ENCODE measurements at regions not wholly inside any gene's neighbourhood (a gene's known extent, or its start where the extent isn't known, plus 50 kb on each side); places are given as distances from the start of the nearest gene placed in this dataset.
"Not testable (repeated sequence)": the region's sequence is repeated elsewhere in the genome, so short reads cannot be mapped to it uniquely, and the experiment has no call there.

GRCh38 chr2:236988216-236988615, 97.5 kb upstream of the COPS8 start:
- DNase-seq (no peak), ATAC-seq (no peak)
- Mint-ChIP-seq H3K27ac (no peak overlapping the region), H3K4me1 (ENCODE audit: low read depth) (no peaks in the 10 kb centered on the region), H3K4me3 (no peak overlapping the region), H3K9me3 (ENCODE audit: insufficient read depth) (no peaks in the 10 kb centered on the region), H3K36me3 (ENCODE audit: low read depth) (no peaks in the 10 kb centered on the region), H3K27me3 (ENCODE audit: low read depth) (peaks cover 13% of the 10 kb centered on the region)
- ChIA-PET POLR2A (no interaction called here), CTCF (no interaction called here)

GRCh38 chr2:236988690-236989624, 96.7 kb upstream of the COPS8 start:
- DNase-seq (no peak), ATAC-seq (no peak)
- Mint-ChIP-seq H3K27me3 (ENCODE audit: low read depth) (peaks cover 13% of the 10 kb centered on the region), H3K4me3 (no peak overlapping the region), H3K9me3 (ENCODE audit: insufficient read depth) (no peaks in the 10 kb centered on the region), H3K4me1 (ENCODE audit: low read depth) (no peaks in the 10 kb centered on the region), H3K36me3 (ENCODE audit: low read depth) (no peaks in the 10 kb centered on the region), H3K27ac (no peak overlapping the region)
- ChIA-PET POLR2A (no interaction called here), CTCF (no interaction called here)

GRCh38 chr2:236990552-236990951, 95.1 kb upstream of the COPS8 start:
- no peak for ATAC-seq
- H3K4me3 Mint-ChIP-seq: no peak overlapping the region

GRCh38 chr2:236991874-236992273, 93.8 kb upstream of the COPS8 start:
- no peak overlapping the region for H3K4me3 Mint-ChIP-seq
- CTCF ChIA-PET: no interaction called here
- no peaks in the 10 kb centered on the region for H3K4me1 Mint-ChIP-seq (ENCODE audit: low read depth)
- POLR2A ChIA-PET: no interaction called here
- H3K27me3 Mint-ChIP-seq (ENCODE audit: low read depth): peaks cover 16% of the 10 kb centered on the region
- DNase-seq (no peak), ATAC-seq (no peak)
- H3K27ac Mint-ChIP-seq: no peak overlapping the region
- H3K9me3 Mint-ChIP-seq (ENCODE audit: insufficient read depth): no peaks in the 10 kb centered on the region
- H3K36me3 Mint-ChIP-seq (ENCODE audit: low read depth): no peaks in the 10 kb centered on the region

More at GRCh38 chr2:236990552-236990951, 95.1 kb upstream of the COPS8 start:
- Mint-ChIP-seq H3K27me3 (ENCODE audit: low read depth) (peaks cover 13% of the 10 kb centered on the region), H3K36me3 (ENCODE audit: low read depth) (no peaks in the 10 kb centered on the region), H3K4me1 (ENCODE audit: low read depth) (no peaks in the 10 kb centered on the region), H3K27ac (no peak overlapping the region), H3K9me3 (ENCODE audit: insufficient read depth) (no peaks in the 10 kb centered on the region)
- no peak for DNase-seq
- POLR2A ChIA-PET: no interaction called here
- CTCF ChIA-PET: no interaction called here

- Mint-ChIP-seq H3K27ac (no peak overlapping the region), H3K27me3 (ENCODE audit: low read depth) (peaks cover 17% of the 10 kb centered on the region), H3K4me1 (ENCODE audit: low read depth) (no peaks in the 10 kb centered on the region), H3K36me3 (ENCODE audit: low read depth) (no peaks in the 10 kb centered on the region), H3K4me3 (no peak overlapping the region), H3K9me3 (ENCODE audit: insufficient read depth) (no peaks in the 10 kb centered on the region)
- ATAC-seq: no peak
- CTCF ChIA-PET: no interaction called here
- POLR2A ChIA-PET: no interaction called here
- no peak for DNase-seq
Measured at GRCh38 chr2:236993286-236993685, 92.4 kb upstream of the COPS8 start.

GRCh38 chr2:236994361-236994760, 91.3 kb upstream of the COPS8 start:
- Mint-ChIP-seq H3K27ac (no peak overlapping the region), H3K27me3 (ENCODE audit: low read depth) (peaks cover 10% of the 10 kb centered on the region), H3K36me3 (ENCODE audit: low read depth) (no peaks in the 10 kb centered on the region), H3K4me1 (ENCODE audit: low read depth) (no peaks in the 10 kb centered on the region), H3K4me3 (no peak overlapping the region), H3K9me3 (ENCODE audit: insufficient read depth) (no peaks in the 10 kb centered on the region)
- no peak for DNase-seq
- ChIA-PET CTCF (no interaction called here), POLR2A (no interaction called here)
- ATAC-seq: no peak

- CTCF ChIA-PET: no interaction called here
- H3K27ac Mint-ChIP-seq: no peak overlapping the region
- peaks cover 13% of the 10 kb centered on the region for H3K27me3 Mint-ChIP-seq (ENCODE audit: low read depth)
- no peaks in the 10 kb centered on the region for H3K4me1 Mint-ChIP-seq (ENCODE audit: low read depth)
- ATAC-seq (no peak), DNase-seq (no peak)
- H3K9me3 Mint-ChIP-seq (ENCODE audit: insufficient read depth): no peaks in the 10 kb centered on the region
- no peak overlapping the region for H3K4me3 Mint-ChIP-seq
- H3K36me3 Mint-ChIP-seq (ENCODE audit: low read depth): no peaks in the 10 kb centered on the region
- POLR2A ChIA-PET: no interaction called here
Measured at GRCh38 chr2:236997069-236997715, 88.5 kb upstream of the COPS8 start.

- Mint-ChIP-seq H3K4me3 (no peak overlapping the region), H3K27ac (no peak overlapping the region), H3K4me1 (ENCODE audit: low read depth) (no peaks in the 10 kb centered on the region), H3K36me3 (ENCODE audit: low read depth) (no peaks in the 10 kb centered on the region), H3K27me3 (ENCODE audit: low read depth) (peaks cover 13% of the 10 kb centered on the region), H3K9me3 (ENCODE audit: insufficient read depth) (no peaks in the 10 kb centered on the region)
- CTCF ChIA-PET: no interaction called here
- DNase-seq: no peak
- no peak for ATAC-seq
- POLR2A ChIA-PET: no interaction called here
Measured at GRCh38 chr2:236998236-236998635, 87.5 kb upstream of the COPS8 start.

- Mint-ChIP-seq H3K4me1 (ENCODE audit: low read depth) (no peaks in the 10 kb centered on the region), H3K27ac (no peak overlapping the region), H3K9me3 (ENCODE audit: insufficient read depth) (no peaks in the 10 kb centered on the region), H3K36me3 (ENCODE audit: low read depth) (no peaks in the 10 kb centered on the region), H3K4me3 (no peak overlapping the region), H3K27me3 (ENCODE audit: low read depth) (peaks cover 13% of the 10 kb centered on the region)
- ChIA-PET CTCF (no interaction called here), POLR2A (no interaction called here)
- ATAC-seq: no peak
- no peak for DNase-seq
Measured at GRCh38 chr2:236998758-236999157, 86.9 kb upstream of the COPS8 start.

GRCh38 chr2:237000481-237000880, 85.2 kb upstream of the COPS8 start:
- CTCF ChIA-PET: no interaction called here
- ATAC-seq: no peak
- POLR2A ChIA-PET: no interaction called here
- no peaks in the 10 kb centered on the region for H3K36me3 Mint-ChIP-seq (ENCODE audit: low read depth)
- no peak overlapping the region for H3K4me3 Mint-ChIP-seq
- no peak overlapping the region for H3K27ac Mint-ChIP-seq
- no peak for DNase-seq
- H3K27me3 Mint-ChIP-seq (ENCODE audit: low read depth): peaks cover 9% of the 10 kb centered on the region
- H3K9me3 Mint-ChIP-seq (ENCODE audit: insufficient read depth): no peaks in the 10 kb centered on the region
- no peaks in the 10 kb centered on the region for H3K4me1 Mint-ChIP-seq (ENCODE audit: low read depth)

- H3K4me3 Mint-ChIP-seq; CTCF ChIA-PET; H3K36me3 Mint-ChIP-seq (ENCODE audit: low read depth); POLR2A ChIA-PET; H3K27ac Mint-ChIP-seq; H3K9me3 Mint-ChIP-seq (ENCODE audit: insufficient read depth); DNase-seq; H3K27me3 Mint-ChIP-seq (ENCODE audit: low read depth); H3K4me1 Mint-ChIP-seq (ENCODE audit: low read depth); ATAC-seq: not testable (repeated sequence)
Measured at GRCh38 chr2:237005341-237005740, 80.3 kb upstream of the COPS8 start.

- POLR2A ChIA-PET: no interaction called here
- Mint-ChIP-seq H3K4me1 (ENCODE audit: low read depth) (no peaks in the 10 kb centered on the region), H3K4me3 (no peak overlapping the region), H3K9me3 (ENCODE audit: insufficient read depth) (no peaks in the 10 kb centered on the region), H3K27ac (no peak overlapping the region), H3K36me3 (ENCODE audit: low read depth) (no peaks in the 10 kb centered on the region), H3K27me3 (ENCODE audit: low read depth) (no peaks in the 10 kb centered on the region)
- ATAC-seq (no peak), DNase-seq (no peak)
- CTCF ChIA-PET: no interaction called here
Measured at GRCh38 chr2:237011206-237011795, 74.4 kb upstream of the COPS8 start.

Measured in activated CD8-positive, alpha-beta T cell treated with anti-CD3 and anti-CD28 coated beads, Interleukin-2, amount 10 ng/mL, durations not matched to agents 7 days and 5 days (primary cell).